DOHH2 (cell line): ENCODE measurements at regions not wholly inside any gene's neighbourhood (a gene's known extent, or its start where the extent isn't known, plus 50 kb on each side); places are given as distances from the start of the nearest gene placed in this dataset.

Experiments
- H3F3A ChIP-seq: fragments of 200-600 bp; sonication (generic), shearing (Covaris generic); 2 replicates; pipeline ENCODE4 v1.6.0; 2016; ENCODE audit warnings: antibody characterized with exemption, mild to moderate bottlenecking; ENCODE audit not compliant: control insufficient read depth, insufficient read depth
- H3K27ac ChIP-seq: fragments of 200-600 bp; sonication (generic); 2 replicates; pipeline ENCODE4 v1.5.1; 2014; ENCODE audit warnings: low read depth, mild to moderate bottlenecking, low read length, moderate library complexity
- H3K27me3 ChIP-seq: fragments of 200-600 bp; sonication (generic); 2 replicates; pipeline ENCODE4 v1.6.1; 2014; ENCODE audit warnings: mild to moderate bottlenecking, low read length, mixed read lengths; ENCODE audit not compliant: control insufficient read depth
- H3K36me3 ChIP-seq: fragments of 200-600 bp; sonication (generic); 2 replicates; pipeline ENCODE4 v1.6.1; 2014; ENCODE audit warnings: mild to moderate bottlenecking, low read length, moderate library complexity, mixed read lengths; ENCODE audit not compliant: control insufficient read depth
- H3K4me1 ChIP-seq: fragments of 200-600 bp; sonication (generic); 2 replicates; pipeline ENCODE4 v1.6.1; 2014; ENCODE audit warnings: mild to moderate bottlenecking, low read length, mixed read lengths; ENCODE audit not compliant: control insufficient read depth
- H3K4me2 ChIP-seq: fragments of 200-600 bp; sonication (generic); 2 replicates; pipeline ENCODE4 v1.6.0; 2014; ENCODE audit warnings: mild to moderate bottlenecking, low read length, moderate library complexity
- H3K4me3 ChIP-seq: fragments of 200-600 bp; sonication (generic); 2 replicates; pipeline ENCODE4 v1.5.1; 2014; ENCODE audit warnings: mild to moderate bottlenecking, low read length, mixed read lengths
- H3K79me2 ChIP-seq: fragments of 200-600 bp; sonication (generic); 2 replicates; pipeline ENCODE4 v1.6.1; 2014; ENCODE audit warnings: mild to moderate bottlenecking, low read length, mixed read lengths; ENCODE audit not compliant: control insufficient read depth
- H3K9me2 ChIP-seq: fragments of 200-600 bp; sonication (generic); replicated peaks from 2 replicates; pipeline ENCODE4 v1.6.1; 2014; ENCODE audit warnings: mild to moderate bottlenecking, low read length, mixed read lengths; ENCODE audit not compliant: control insufficient read depth
- H3K9me3 ChIP-seq: fragments of 200-600 bp; sonication (generic); 2 replicates; pipeline ENCODE4 v1.6.1; 2014; ENCODE audit warnings: antibody characterized with exemption, low read length, mixed read lengths; ENCODE audit not compliant: control insufficient read depth, insufficient read depth
- H4K20me1 ChIP-seq: fragments of 200-600 bp; sonication (generic); 2 replicates; pipeline ENCODE4 v1.6.0; 2014; ENCODE audit warnings: low read depth, mild to moderate bottlenecking, antibody characterized with exemption, low read length, moderate library complexity; ENCODE audit not compliant: control insufficient read depth, insufficient read depth
- CTCF ChIP-seq: fragments of 200-600 bp; sonication (generic); IDR thresholded peaks from one replicate; pipeline ENCODE4 v1.5.1; 2014; ENCODE audit warnings: antibody characterized with exemption, mild to moderate bottlenecking, low read depth, low read length; ENCODE audit not compliant: poor library complexity, severe bottlenecking
- EZH2phosphoT487 ChIP-seq: fragments of 200-600 bp; sonication (generic); IDR thresholded peaks from 2 replicates; pipeline ENCODE4 v1.6.1; 2017; ENCODE audit warnings: borderline replicate concordance, mild to moderate bottlenecking, antibody characterized with exemption, low read length, moderate library complexity, mixed read lengths

DNA sequence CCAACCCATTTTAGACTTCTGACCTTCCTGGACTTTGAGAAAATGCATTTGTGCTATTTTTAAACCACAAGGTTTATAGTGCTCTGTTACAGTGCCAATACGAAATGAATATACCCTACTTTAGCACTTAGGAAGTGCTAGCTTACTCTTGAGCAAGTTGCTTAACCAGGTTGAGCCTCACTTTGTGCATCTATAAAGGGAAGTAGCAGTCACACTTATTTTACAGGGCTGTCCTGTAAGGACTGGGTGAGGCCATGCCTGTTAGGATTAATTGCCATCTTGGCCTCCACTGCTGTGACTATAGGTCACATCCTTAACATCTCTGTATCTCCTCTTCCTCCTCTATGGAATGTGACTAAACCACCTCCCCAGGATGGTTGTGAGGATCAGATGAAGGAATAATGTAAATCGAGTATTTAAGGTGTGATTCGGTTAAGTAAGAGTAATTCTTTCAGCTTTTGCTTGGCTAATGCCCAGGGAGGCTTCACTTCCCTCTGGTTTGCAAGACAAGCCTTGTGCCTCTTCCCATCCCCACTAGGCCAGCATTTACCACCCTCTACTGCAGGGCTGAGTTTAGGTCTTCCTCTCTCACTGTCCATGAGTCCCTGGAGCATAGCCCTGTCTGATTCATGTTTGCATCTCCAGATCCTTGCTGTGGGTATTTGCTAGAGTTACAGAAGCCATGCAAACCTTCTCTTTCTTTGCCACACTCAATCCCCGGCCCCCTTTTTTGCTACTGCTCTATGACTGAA is 341.2 kb downstream of the ZNF521 start:
- Histone ChIP-seq H4K20me1 (no peaks in the 10 kb centered on the region), H3K4me1 (no peaks in the 10 kb centered on the region)

More for the DNA sequence above, 341.2 kb downstream of the ZNF521 start:
- Histone ChIP-seq H3K9me3 (peaks cover 3% of the 10 kb centered on the region; the same call in 1 of the 2 replicates), H3K4me2 (no peak overlapping the region), H3K4me3 (no peak overlapping the region), H3K27me3 (no peaks in the 10 kb centered on the region), H3K36me3 (no peaks in the 10 kb centered on the region), H3F3A (no peaks in the 10 kb centered on the region), H3K27ac (no peak overlapping the region), H3K79me2 (no peaks in the 10 kb centered on the region), H3K9me2 (no peaks in the 10 kb centered on the region)
- TF ChIP-seq EZH2phosphoT487: no peak
- no peak for TF ChIP-seq CTCF
